Right lobe of liver (tissue), 6 donors: ENCODE measurements at regions not wholly inside any gene's neighbourhood (a gene's known extent, or its start where the extent isn't known, plus 50 kb on each side); places are given as distances from the start of the nearest gene placed in this dataset.
A peak's percentile ranks its signal among the peaks of the same experiment; 100 is the strongest.

Experiments used
- ATAC-seq, 4 donors: fragments of 200-7000 bp; cut with Tn5 transposase; one replicate each; pipeline ENCODE4 v1.9.1; 2020; ENCODE audit warnings: mild to moderate bottlenecking in 4 of 4, moderate library complexity in 4 of 4
- DNase-seq, 3 donors: peaks; one replicate each; pipeline ENCODE4 v3.0.0-alpha.2; 2020
- H3K27ac ChIP-seq, 3 donors: fragments of 200-600 bp; one replicate each; pipeline ENCODE4 v1.8.0; 2022
- H3K27me3 ChIP-seq, 2 donors: fragments of 200-600 bp; one replicate each; pipeline ENCODE4 v1.8.0; 2022
- H3K36me3 ChIP-seq, 4 donors: fragments of 200-600 bp; sonication (generic) in 1 of 4; one replicate each; pipeline versions ENCODE4 v1.5.1 to v1.8.0; 2017 to 2022; ENCODE audit warnings: control low read depth in 1 of 4
- H3K4me1 ChIP-seq, 4 donors: fragments of 200-600 bp; sonication (generic) in 1 of 4; one replicate each; pipeline versions ENCODE4 v1.5.1 to v1.8.0; 2017 to 2022; ENCODE audit warnings: control low read depth in 1 of 4
- H3K4me3 ChIP-seq, 3 donors: fragments of 200-600 bp; one replicate each; pipeline ENCODE4 v1.8.0; 2022
- H3K9me3 ChIP-seq, 4 donors: fragments of 200-600 bp; sonication (generic) in 1 of 4; one replicate each; pipeline versions ENCODE4 v1.5.1 to v1.8.0; 2017 to 2022; ENCODE audit warnings: control low read depth in 1 of 4
- POLR2A ChIP-seq: fragments of 450-650 bp; IDR thresholded peaks from one replicate; pipeline ENCODE4 v1.6.1; 2017; ENCODE audit warnings: antibody characterized with exemption, mild to moderate bottlenecking
- WGBS: methylation state at CpG from one replicate; pipeline ENCODE4 v1.1.6; 2018; ENCODE audit warnings: low coverage, low lambda C conversion rate; ENCODE audit not compliant: insufficient coverage; ENCODE audit errors: missing lambda C conversion rate; 5-methylcytosine and 5-hydroxymethylcytosine counted together
- intact Hi-C, 2 donors: fragments of 100-400 bp; cut with DNase I; formaldehyde crosslinking; loops; one replicate each; pipeline versions ENCODE4 v1.11.2 to v1.14.1; 2022
- TF ChIP-seq, protein P1 (sequence below), 4 donors: fragments of 200-600 bp in 3 of 4; fragments of 450-650 bp in 1 of 4; IDR thresholded peaks; one replicate each; pipeline versions ENCODE4 v1.5.1 to v1.8.0; 2016 to 2022; ENCODE audit warnings: antibody characterized with exemption in 4 of 4, mild to moderate bottlenecking in 2 of 4
- donor health status: DM: no; HTN: yes; CAD: no.
- donor health status: DM: no; HTN: no; CAD: no.
- donor health status: DM: no; HTN: no; CAD: no.
- donor health status: DM: no; HTN: yes; CAD: no.
- donor health status: DM: no; HTN: yes; CAD: no.

GRCh38 chr18:10009321-10010144, 95.7 kb downstream of the VAPA start:
- Histone ChIP-seq H3K36me3 (no peaks in the 10 kb centered on the region), H3K4me3 (no peak overlapping the region), H3K27ac (no peak overlapping the region), H3K4me1 (no peaks in the 10 kb centered on the region), H3K27me3 (no peaks in the 10 kb centered on the region), H3K9me3 (no peaks in the 10 kb centered on the region)
- DNase-seq (peak in 1 of 3 donors; percentile 41), ATAC-seq (no peak)
- 74% methylated on average over 9 of the region's 28 CpGs for WGBS
- intact Hi-C loops, result no loop called here
- TF ChIP-seq POLR2A, result no peak
- TF ChIP-seq, protein P1, sequence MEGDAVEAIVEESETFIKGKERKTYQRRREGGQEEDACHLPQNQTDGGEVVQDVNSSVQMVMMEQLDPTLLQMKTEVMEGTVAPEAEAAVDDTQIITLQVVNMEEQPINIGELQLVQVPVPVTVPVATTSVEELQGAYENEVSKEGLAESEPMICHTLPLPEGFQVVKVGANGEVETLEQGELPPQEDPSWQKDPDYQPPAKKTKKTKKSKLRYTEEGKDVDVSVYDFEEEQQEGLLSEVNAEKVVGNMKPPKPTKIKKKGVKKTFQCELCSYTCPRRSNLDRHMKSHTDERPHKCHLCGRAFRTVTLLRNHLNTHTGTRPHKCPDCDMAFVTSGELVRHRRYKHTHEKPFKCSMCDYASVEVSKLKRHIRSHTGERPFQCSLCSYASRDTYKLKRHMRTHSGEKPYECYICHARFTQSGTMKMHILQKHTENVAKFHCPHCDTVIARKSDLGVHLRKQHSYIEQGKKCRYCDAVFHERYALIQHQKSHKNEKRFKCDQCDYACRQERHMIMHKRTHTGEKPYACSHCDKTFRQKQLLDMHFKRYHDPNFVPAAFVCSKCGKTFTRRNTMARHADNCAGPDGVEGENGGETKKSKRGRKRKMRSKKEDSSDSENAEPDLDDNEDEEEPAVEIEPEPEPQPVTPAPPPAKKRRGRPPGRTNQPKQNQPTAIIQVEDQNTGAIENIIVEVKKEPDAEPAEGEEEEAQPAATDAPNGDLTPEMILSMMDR (IDR thresholded peaks at IDR 0.05), result no peak

GRCh38 chr18:10010611-10011015, 96.8 kb downstream of the VAPA start:
- peak overlapping the region in 1 of 3 donors; percentile 26 for H3K27ac ChIP-seq
- WGBS, result 37% methylated on average over 6 of the region's 6 CpGs

DNA sequence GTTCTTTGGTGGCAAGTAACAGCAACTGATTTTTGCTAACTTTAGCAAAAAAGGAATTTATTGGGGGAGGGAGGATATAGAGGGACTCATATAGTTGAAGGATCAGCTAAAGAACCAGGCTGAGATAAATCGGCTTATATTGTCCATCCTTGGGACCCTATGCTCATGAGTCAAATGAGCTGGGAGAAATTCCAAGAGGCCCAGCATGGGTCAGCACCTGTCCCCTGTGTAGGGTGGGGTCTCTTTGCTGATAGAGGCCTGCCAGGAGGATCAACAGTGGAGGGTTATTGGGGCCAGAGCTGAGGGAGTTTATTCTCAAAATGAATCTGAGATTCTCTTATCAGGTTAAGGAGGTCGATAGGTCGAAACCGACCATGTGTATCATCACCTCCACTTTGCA, 97.2 kb downstream of the VAPA start:
- WGBS, result 71% methylated on average over 3 of the region's 4 CpGs
- no peaks in the 10 kb centered on the region for H3K36me3 ChIP-seq
- ATAC-seq (no peak), DNase-seq (no peak)
- H3K27ac ChIP-seq, result peak overlapping the region in 1 of 3 donors; percentile 26
- no peaks in the 10 kb centered on the region for H3K4me1 ChIP-seq
- TF ChIP-seq, protein P1 (IDR thresholded peaks at IDR 0.05), result no peak
- TF ChIP-seq POLR2A, result no peak
- no peaks in the 10 kb centered on the region for H3K9me3 ChIP-seq
- intact Hi-C loops, result no loop called here
- H3K27me3 ChIP-seq, result no peaks in the 10 kb centered on the region
- no peak overlapping the region for H3K4me3 ChIP-seq

More at GRCh38 chr18:10010611-10011015, 96.8 kb downstream of the VAPA start:
- intact Hi-C loops, result no loop called here
- no peaks in the 10 kb centered on the region for H3K27me3 ChIP-seq
- DNase-seq, result peak in 1 of 3 donors; percentile 39
- H3K4me3 ChIP-seq, result no peak overlapping the region
- H3K9me3 ChIP-seq, result no peaks in the 10 kb centered on the region
- no peak for TF ChIP-seq POLR2A
- TF ChIP-seq, protein P1 (IDR thresholded peaks at IDR 0.05), result no peak
- ATAC-seq, result peak in 3 of 4 donors; percentile 35 to 55 (median 48)
- no peaks in the 10 kb centered on the region for H3K36me3 ChIP-seq
- H3K4me1 ChIP-seq, result no peaks in the 10 kb centered on the region

GRCh38 chr18:10011751-10012150, 97.9 kb downstream of the VAPA start:
- Histone ChIP-seq H3K4me3 (no peak overlapping the region), H3K4me1 (no peaks in the 10 kb centered on the region), H3K9me3 (no peaks in the 10 kb centered on the region), H3K27me3 (no peaks in the 10 kb centered on the region), H3K27ac (no peak overlapping the region), H3K36me3 (no peaks in the 10 kb centered on the region)
- 61% methylated on average over 2 of the region's 2 CpGs for WGBS
- DNase-seq (no peak), ATAC-seq (no peak)
- intact Hi-C loops, result no loop called here
- TF ChIP-seq, protein P1 (IDR thresholded peaks at IDR 0.05), result no peak
- TF ChIP-seq POLR2A, result no peak
